GM12874 (cell line): ENCODE measurements at regions not wholly inside any gene's neighbourhood (a gene's known extent, or its start where the extent isn't known, plus 50 kb on each side); places are given as distances from the start of the nearest gene placed in this dataset.

Experiments used
- CTCF ChIP-seq: IDR thresholded peaks from 2 replicates; pipeline ENCODE4 v1.5.1; 2011; ENCODE audit warnings: low read depth, mild to moderate bottlenecking, control low read depth, low read length, moderate library complexity; ENCODE audit not compliant: insufficient read depth

- TF ChIP-seq CTCF: no peak
These were observed 82.0 kb upstream of the PITX2 start for GRCh38 chr4:110704748-110705439.

GRCh38 chr4:110705440-110705782 is 82.5 kb upstream of the PITX2 start:
- TF ChIP-seq CTCF: no peak

GRCh38 chr4:110710070-110710469 is 87.2 kb upstream of the PITX2 start:
- no peak for TF ChIP-seq CTCF

- no peak for TF ChIP-seq CTCF
These were observed 89.6 kb upstream of the PITX2 start for GRCh38 chr4:110712486-110712885.

- no peak for TF ChIP-seq CTCF
These were observed 107.4 kb upstream of the PITX2 start for GRCh38 chr4:110730318-110730717.

GRCh38 chr4:110733901-110734300 is 111.0 kb upstream of the PITX2 start:
- TF ChIP-seq CTCF: no peak

GRCh38 chr4:110735686-110736085 is 112.8 kb upstream of the PITX2 start:
- no peak for TF ChIP-seq CTCF
